GM04504 (cell line): ENCODE measurements at regions not wholly inside any gene's neighbourhood (a gene's known extent, or its start where the extent isn't known, plus 50 kb on each side); places are given as distances from the start of the nearest gene placed in this dataset.

Experiments used
- DNase-seq: peaks from one replicate; pipeline ENCODE4 v3.0.0-alpha.2; 2012; ENCODE audit warnings: low read depth

- no peak for DNase-seq
Observed at GRCh38 chr1:86229405-86229975, 72.9 kb upstream of the COL24A1 start.

- no peak for DNase-seq
Observed at GRCh38 chr1:86228546-86228945, 72.0 kb upstream of the COL24A1 start.

- DNase-seq, result no peak
Observed at GRCh38 chr1:86227026-86227425, 70.5 kb upstream of the COL24A1 start.

- DNase-seq, result no peak
Observed at GRCh38 chr1:86226204-86226603, 69.6 kb upstream of the COL24A1 start.

- DNase-seq, result no peak
Observed at GRCh38 chr1:86224651-86225310, 68.2 kb upstream of the COL24A1 start.

- DNase-seq, result no peak
Observed at GRCh38 chr1:86218859-86219258, 62.3 kb upstream of the COL24A1 start.

- no peak for DNase-seq
Observed at GRCh38 chr1:86214605-86215004, 58.0 kb upstream of the COL24A1 start.

- no peak for DNase-seq
Observed at GRCh38 chr1:86209346-86209745, 52.8 kb upstream of the COL24A1 start.

- DNase-seq, result peak; percentile 53
Observed at GRCh38 chr1:86207323-86207722, 50.8 kb upstream of the COL24A1 start.
